Endothelial cell of umbilical vein (primary cell): ENCODE measurements at regions not wholly inside any gene's neighbourhood (a gene's known extent, or its start where the extent isn't known, plus 50 kb on each side); places are given as distances from the start of the nearest gene placed in this dataset.

Experiments used
- BruUV-seq: library from RNA; stranded (reverse); fragments of 400-500 nt; replicated peaks from 2 replicates; lab custom pipeline; 2021; lab: Mats Ljungman, UMichigan
- CTCF ChIA-PET: fragments of 300-600, 350-600 bp; sonication (Branson Sonifier 250); formaldehyde crosslinking; loops from one replicate; lab custom pipeline; 2021; ENCODE audit warnings: antibody characterized with exemption, inconsistent platforms; lab: Charles Lee
- POLR2A ChIA-PET: fragments of 300-600, 350-600 bp; sonication (Branson Sonifier 250); formaldehyde crosslinking; loops from one replicate; lab custom pipeline; 2021; ENCODE audit warnings: antibody characterized with exemption, inconsistent platforms; lab: Charles Lee
- DNase-seq: peaks from one replicate; pipeline ENCODE4 v3.0.0-alpha.2; 2011; ENCODE audit warnings: low read depth, low spot score
- FAIRE-seq: peaks from 2 replicates; lab custom pipeline; 2011; peaks lifted over from hg19 to GRCh38; lab: Jason Lieb, UNC
- H2AFZ ChIP-seq: 2 replicates; pipeline ENCODE4 v1.6.0; 2012; ENCODE audit warnings: low read depth, low read length, control low read depth, inconsistent platforms
- H3K27ac ChIP-seq: 2 replicates; pipeline ENCODE4 v1.5.1; 2011; ENCODE audit warnings: low read depth, mild to moderate bottlenecking, control low read depth, low read length, moderate library complexity; ENCODE audit not compliant: insufficient read depth
- H3K27me3 ChIP-seq, 2 experiments: 2 replicates each; pipeline versions ENCODE4 v1.6.0 to v1.6.1; 2011; ENCODE audit warnings: low read length in 2 of 2, mixed read lengths in 1 of 2; ENCODE audit not compliant: control insufficient read depth in 2 of 2, insufficient read depth in 2 of 2
- H3K36me3 ChIP-seq, 2 experiments: 2 replicates in 1 of 2; 3 replicates in 1 of 2; pipeline ENCODE4 v1.5.1; 2011; ENCODE audit warnings: low read length in 2 of 2, mild to moderate bottlenecking in 1 of 2, moderate library complexity in 1 of 2; ENCODE audit not compliant: control insufficient read depth in 2 of 2, insufficient read depth in 2 of 2; ENCODE audit errors: extremely low read depth in 1 of 2
- H3K4me1 ChIP-seq: 3 replicates; pipeline ENCODE4 v1.5.1; 2011; ENCODE audit warnings: mild to moderate bottlenecking, low read length; ENCODE audit not compliant: control insufficient read depth, insufficient read depth; ENCODE audit errors: extremely low read depth
- H3K4me2 ChIP-seq: 2 replicates; pipeline ENCODE4 v1.6.1; 2011; ENCODE audit warnings: low read length, control low read depth, mixed read lengths; ENCODE audit not compliant: insufficient read depth
- H3K4me3 ChIP-seq, 3 experiments: fragments of 200-600 bp in 1 of 3; sonication (generic), shearing (Covaris generic) in 1 of 3; replicated peaks in 1 of 3; 2 replicates each; pipeline ENCODE4 v1.5.1; 2011 to 2016; ENCODE audit warnings: control low read depth in 3 of 3, low read length in 3 of 3, mild to moderate bottlenecking in 2 of 3, inconsistent platforms in 1 of 3, low read depth in 1 of 3, moderate library complexity in 1 of 3; ENCODE audit not compliant: insufficient read depth in 1 of 3
- H3K79me2 ChIP-seq: 2 replicates; pipeline ENCODE4 v1.6.0; 2012; ENCODE audit warnings: low read length, inconsistent platforms; ENCODE audit not compliant: control insufficient read depth, insufficient read depth
- H3K9ac ChIP-seq: replicated peaks from 2 replicates; pipeline ENCODE3; 2011; ENCODE audit warnings: low read length, control low read depth; ENCODE audit not compliant: insufficient read depth; ENCODE audit errors: extremely low read depth
- H3K9me1 ChIP-seq: replicated peaks from 3 replicates; pipeline ENCODE4 v1.6.0; 2011; ENCODE audit warnings: mild to moderate bottlenecking, low read length; ENCODE audit not compliant: control insufficient read depth, insufficient read depth; ENCODE audit errors: extremely low read depth
- H3K9me3 ChIP-seq: replicated peaks from 2 replicates; pipeline ENCODE4 v1.5.1; 2012; ENCODE audit warnings: low read length, inconsistent platforms; ENCODE audit not compliant: control insufficient read depth, insufficient read depth
- H4K20me1 ChIP-seq: replicated peaks from 2 replicates; pipeline ENCODE3; 2011; ENCODE audit warnings: mild to moderate bottlenecking, low read length; ENCODE audit not compliant: control insufficient read depth, insufficient read depth; ENCODE audit errors: extremely low read depth
- EZH2 ChIP-seq: IDR thresholded peaks from 2 replicates; pipeline ENCODE4 v1.6.1; 2012; ENCODE audit warnings: borderline replicate concordance, low read depth, mild to moderate bottlenecking, moderate library complexity, low read length, inconsistent platforms; ENCODE audit not compliant: severe bottlenecking
- FOS ChIP-seq: IDR thresholded peaks from 2 replicates; pipeline ENCODE4 v1.6.1; 2011; ENCODE audit warnings: mild to moderate bottlenecking, low read length, moderate library complexity, borderline replicate concordance; ENCODE audit not compliant: insufficient read depth
- GATA2 ChIP-seq: IDR thresholded peaks from 2 replicates; pipeline ENCODE4 v1.7.0; 2011; ENCODE audit warnings: low read depth, mild to moderate bottlenecking, moderate library complexity, mixed read lengths, low read length; ENCODE audit not compliant: insufficient read length, insufficient read depth
- JUN ChIP-seq: IDR thresholded peaks from 2 replicates; pipeline ENCODE4 v1.6.1; 2011; ENCODE audit warnings: borderline replicate concordance, low read depth; ENCODE audit not compliant: insufficient read length, insufficient read depth
- MYC ChIP-seq: IDR thresholded peaks from one replicate; pipeline ENCODE4 v1.6.1; 2011; ENCODE audit warnings: mild to moderate bottlenecking, low read depth, low read length
- POLR2A ChIP-seq: IDR thresholded peaks from 2 replicates; pipeline ENCODE4 v1.6.1; 2012; ENCODE audit warnings: low read depth, mild to moderate bottlenecking, control low read depth, low read length
- POLR2AphosphoS5 ChIP-seq: IDR thresholded peaks from 2 replicates; pipeline ENCODE4 v1.6.1; 2012; ENCODE audit warnings: low read depth, mild to moderate bottlenecking, control low read depth, low read length, moderate library complexity; ENCODE audit not compliant: insufficient read depth
- dilution Hi-C: fragments of 300-500 bp; cut with MboI; formaldehyde crosslinking; loops from one replicate; pipeline ENCODE4 v1.15.0; 2019; ENCODE audit warnings: low sequenced_read_pairs; ENCODE audit not compliant: extremely low pct_ligation_motif_present
- intact Hi-C: fragments of 100-400 bp; cut with micrococcal nuclease; formaldehyde crosslinking; loops from one replicate; pipeline ENCODE4 v1.10.0; 2022
- TF ChIP-seq, protein P1 (sequence below), 2 donors: IDR thresholded peaks; 1 replicate in 1 of 2; 2 replicates in 1 of 2; pipeline ENCODE4 v1.5.1; 2011; ENCODE audit warnings: low read length in 2 of 2, mild to moderate bottlenecking in 2 of 2, moderate library complexity in 2 of 2, control low read depth in 1 of 2, inconsistent platforms in 1 of 2, low read depth in 1 of 2; ENCODE audit not compliant: insufficient read depth in 1 of 2; ENCODE audit errors: extremely low read depth in 1 of 2
- TF ChIP-seq, protein P2 (sequence below): IDR thresholded peaks from 2 replicates; pipeline ENCODE4 v1.6.1; 2011; ENCODE audit not compliant: insufficient read depth, insufficient read length

GRCh38 chr13:85379433-85379832 is 419.8 kb downstream of the SLITRK6 start:
- no peaks in the 10 kb centered on the region for H3K27me3 ChIP-seq
- H3K27ac ChIP-seq, result no peak overlapping the region
- H3K9me3 ChIP-seq, result no peaks in the 10 kb centered on the region
- H3K9me1 ChIP-seq, result no peaks in the 10 kb centered on the region
- TF ChIP-seq, protein P1, sequence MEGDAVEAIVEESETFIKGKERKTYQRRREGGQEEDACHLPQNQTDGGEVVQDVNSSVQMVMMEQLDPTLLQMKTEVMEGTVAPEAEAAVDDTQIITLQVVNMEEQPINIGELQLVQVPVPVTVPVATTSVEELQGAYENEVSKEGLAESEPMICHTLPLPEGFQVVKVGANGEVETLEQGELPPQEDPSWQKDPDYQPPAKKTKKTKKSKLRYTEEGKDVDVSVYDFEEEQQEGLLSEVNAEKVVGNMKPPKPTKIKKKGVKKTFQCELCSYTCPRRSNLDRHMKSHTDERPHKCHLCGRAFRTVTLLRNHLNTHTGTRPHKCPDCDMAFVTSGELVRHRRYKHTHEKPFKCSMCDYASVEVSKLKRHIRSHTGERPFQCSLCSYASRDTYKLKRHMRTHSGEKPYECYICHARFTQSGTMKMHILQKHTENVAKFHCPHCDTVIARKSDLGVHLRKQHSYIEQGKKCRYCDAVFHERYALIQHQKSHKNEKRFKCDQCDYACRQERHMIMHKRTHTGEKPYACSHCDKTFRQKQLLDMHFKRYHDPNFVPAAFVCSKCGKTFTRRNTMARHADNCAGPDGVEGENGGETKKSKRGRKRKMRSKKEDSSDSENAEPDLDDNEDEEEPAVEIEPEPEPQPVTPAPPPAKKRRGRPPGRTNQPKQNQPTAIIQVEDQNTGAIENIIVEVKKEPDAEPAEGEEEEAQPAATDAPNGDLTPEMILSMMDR (IDR thresholded peaks at IDR 0.05; ENCODE audit: extremely low read depth in 1 of 2, insufficient read depth in 1 of 2, low read depth in 1 of 2, low read length in 2 of 2), result no peak
- TF ChIP-seq GATA2 (no peak), POLR2A (no peak), FOS (no peak), MYC (no peak), POLR2AphosphoS5 (no peak), JUN (no peak), EZH2 (no peak)
- TF ChIP-seq, protein P2, sequence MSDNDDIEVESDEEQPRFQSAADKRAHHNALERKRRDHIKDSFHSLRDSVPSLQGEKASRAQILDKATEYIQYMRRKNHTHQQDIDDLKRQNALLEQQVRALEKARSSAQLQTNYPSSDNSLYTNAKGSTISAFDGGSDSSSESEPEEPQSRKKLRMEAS, result no peak
- BruUV-seq, result no TSS peak
- no peaks in the 10 kb centered on the region for H3K4me1 ChIP-seq
- no peaks in the 10 kb centered on the region for H3K79me2 ChIP-seq
- H2AFZ ChIP-seq, result no peak overlapping the region
- H3K4me2 ChIP-seq, result no peak overlapping the region
- ChIA-PET CTCF (no interaction called here), POLR2A (no interaction called here)
- H3K9ac ChIP-seq, result no peak overlapping the region
- no peaks in the 10 kb centered on the region for H4K20me1 ChIP-seq
- no peak overlapping the region for H3K4me3 ChIP-seq
- FAIRE-seq, result no peak
- H3K36me3 ChIP-seq, result no peaks in the 10 kb centered on the region
- DNase-seq, result no peak
- dilution Hi-C loops (no loop called here), intact Hi-C loops (no loop called here)
